GM12891 (cell line): ENCODE measurements at regions not wholly inside any gene's neighbourhood (a gene's known extent, or its start where the extent isn't known, plus 50 kb on each side); places are given as distances from the start of the nearest gene placed in this dataset.

Experiments used
- POLR2A ChIP-seq: IDR thresholded peaks from 2 replicates; pipeline ENCODE4 v1.6.1; 2011; ENCODE audit warnings: low read depth, low read length, control low read depth
- POLR2AphosphoS5 ChIP-seq: IDR thresholded peaks from 2 replicates; pipeline ENCODE4 v1.6.1; 2011; ENCODE audit warnings: low read depth, low read length, control low read depth
- SPI1 ChIP-seq: IDR thresholded peaks from 2 replicates; pipeline ENCODE4 v1.6.1; 2011; ENCODE audit warnings: low read depth, low read length, control low read depth
- TAF1 ChIP-seq: IDR thresholded peaks from 2 replicates; pipeline ENCODE4 v1.6.1; 2011; ENCODE audit warnings: low read depth, low read length, control low read depth

DNA sequence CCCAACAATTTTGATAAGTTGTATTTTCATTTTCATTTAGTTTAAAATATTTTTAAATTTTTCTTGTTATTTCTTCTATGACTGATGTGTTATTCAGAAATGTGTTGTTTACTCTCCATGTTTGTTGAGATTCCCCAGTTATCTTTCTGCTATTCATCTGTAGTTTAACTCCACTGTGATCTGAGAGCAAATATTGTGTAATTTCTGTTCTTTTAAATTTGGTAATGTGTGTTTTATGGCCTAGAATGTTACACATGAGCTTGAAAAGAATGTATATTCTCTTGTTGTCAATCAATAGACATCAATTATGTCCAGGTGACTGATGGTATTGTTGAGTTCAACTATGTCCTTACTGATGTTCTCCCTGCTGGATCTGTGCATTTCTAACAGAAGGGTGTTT is 188.2 kb downstream of the CYP26B1 start:
- TF ChIP-seq TAF1 (no peak), POLR2AphosphoS5 (no peak), SPI1 (no peak), POLR2A (no peak)
